Thyroid gland (tissue), 4 donors: ENCODE measurements at regions not wholly inside any gene's neighbourhood (a gene's known extent, or its start where the extent isn't known, plus 50 kb on each side); places are given as distances from the start of the nearest gene placed in this dataset.

Experiments
- POLR2A ChIP-seq, 2 donors: fragments of 450-650 bp; IDR thresholded peaks; one replicate each; pipeline ENCODE4 v1.6.1; 2017; ENCODE audit warnings: antibody characterized with exemption in 2 of 2, mild to moderate bottlenecking in 2 of 2, moderate library complexity in 1 of 2
- TF ChIP-seq, protein P1 (sequence below), 6 experiments: fragments of 200-600 bp in 3 of 6; fragments of 450-650 bp in 3 of 6; sonication (generic) in 3 of 6; IDR thresholded peaks; one replicate each; pipeline ENCODE4 v1.5.1; 2016 to 2019; ENCODE audit warnings: antibody characterized with exemption in 6 of 6, mild to moderate bottlenecking in 2 of 6, inconsistent platforms in 1 of 6, moderate library complexity in 1 of 6

DNA sequence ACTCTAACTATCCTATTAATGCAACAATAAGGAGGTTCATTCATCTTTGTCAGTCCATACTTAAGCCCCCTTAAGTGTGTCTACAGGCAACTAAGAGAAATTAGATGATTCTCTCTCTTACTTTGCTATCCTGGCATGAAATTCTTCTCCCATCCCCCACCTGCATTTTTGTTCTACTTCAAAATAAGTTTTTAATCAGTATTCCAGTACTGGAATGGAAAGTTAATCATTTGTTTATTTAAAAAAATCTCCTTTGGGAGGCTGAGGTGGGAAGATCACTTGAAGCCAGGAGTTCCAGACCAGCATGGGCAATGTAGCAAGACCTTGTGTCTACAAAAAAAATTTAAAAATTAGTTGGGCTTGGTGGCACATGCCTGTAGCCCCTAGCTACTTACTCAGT is 222.1 kb downstream of the MZT1 start:
- TF ChIP-seq, protein P1, sequence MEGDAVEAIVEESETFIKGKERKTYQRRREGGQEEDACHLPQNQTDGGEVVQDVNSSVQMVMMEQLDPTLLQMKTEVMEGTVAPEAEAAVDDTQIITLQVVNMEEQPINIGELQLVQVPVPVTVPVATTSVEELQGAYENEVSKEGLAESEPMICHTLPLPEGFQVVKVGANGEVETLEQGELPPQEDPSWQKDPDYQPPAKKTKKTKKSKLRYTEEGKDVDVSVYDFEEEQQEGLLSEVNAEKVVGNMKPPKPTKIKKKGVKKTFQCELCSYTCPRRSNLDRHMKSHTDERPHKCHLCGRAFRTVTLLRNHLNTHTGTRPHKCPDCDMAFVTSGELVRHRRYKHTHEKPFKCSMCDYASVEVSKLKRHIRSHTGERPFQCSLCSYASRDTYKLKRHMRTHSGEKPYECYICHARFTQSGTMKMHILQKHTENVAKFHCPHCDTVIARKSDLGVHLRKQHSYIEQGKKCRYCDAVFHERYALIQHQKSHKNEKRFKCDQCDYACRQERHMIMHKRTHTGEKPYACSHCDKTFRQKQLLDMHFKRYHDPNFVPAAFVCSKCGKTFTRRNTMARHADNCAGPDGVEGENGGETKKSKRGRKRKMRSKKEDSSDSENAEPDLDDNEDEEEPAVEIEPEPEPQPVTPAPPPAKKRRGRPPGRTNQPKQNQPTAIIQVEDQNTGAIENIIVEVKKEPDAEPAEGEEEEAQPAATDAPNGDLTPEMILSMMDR (IDR thresholded peaks at IDR 0.05) = no peak
- no peak for TF ChIP-seq POLR2A (IDR thresholded peaks at IDR 0.05)
